Lower leg skin (tissue), 4 donors: ENCODE measurements at regions not wholly inside any gene's neighbourhood (a gene's known extent, or its start where the extent isn't known, plus 50 kb on each side); places are given as distances from the start of the nearest gene placed in this dataset.

Experiments
- DNase-seq, 2 donors: peaks; one replicate each; pipeline ENCODE4 v3.0.0-alpha.2; 2019; ENCODE audit warnings: low spot score in 2 of 2
- H3K4me3 ChIP-seq: fragments of 200-600 bp; sonication (generic); 2 replicates; pipeline ENCODE4 v1.5.1; 2017; ENCODE audit warnings: mild to moderate bottlenecking, low read depth; ENCODE audit not compliant: poor library complexity, severe bottlenecking
- POLR2A ChIP-seq, 2 donors: fragments of 450-650 bp; IDR thresholded peaks; one replicate each; pipeline ENCODE4 v1.6.1; 2016 to 2017; ENCODE audit warnings: antibody characterized with exemption in 2 of 2, mild to moderate bottlenecking in 1 of 2, moderate library complexity in 1 of 2
- WGBS, 2 donors: methylation state at CpG; one replicate each; pipeline ENCODE4 v1.1.5; 2018; 5-methylcytosine and 5-hydroxymethylcytosine counted together
- intact Hi-C: fragments of 100-400 bp; cut with DNase I; formaldehyde crosslinking; loops from one replicate; pipeline ENCODE4 v1.15.0; 2023; ENCODE audit warnings: low total_unique reads
- TF ChIP-seq, protein P1 (sequence below), 3 donors: fragments of 450-650 bp; IDR thresholded peaks; one replicate each; pipeline ENCODE4 v1.5.1; 2016; ENCODE audit warnings: antibody characterized with exemption in 3 of 3, mild to moderate bottlenecking in 3 of 3, moderate library complexity in 2 of 3

DNA sequence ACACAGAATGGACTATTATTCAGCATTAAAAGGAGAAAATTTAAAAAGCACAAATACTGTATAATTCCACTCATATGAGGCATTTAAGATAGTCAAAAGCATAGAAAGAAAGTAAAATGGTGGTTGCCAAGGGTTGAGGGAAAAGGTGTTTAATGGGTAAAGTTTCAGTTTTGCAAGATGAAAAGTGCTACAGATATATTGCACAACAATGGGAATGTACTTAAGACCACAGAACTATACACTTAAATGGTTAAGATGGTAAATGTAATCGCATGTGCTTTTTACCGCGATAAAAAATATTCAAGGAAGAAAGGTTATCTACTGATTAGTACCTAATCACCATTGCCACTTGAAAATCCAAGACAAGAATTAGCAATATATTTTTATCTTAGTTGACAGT, 71.8 kb upstream of the NOX3 start:
- intact Hi-C loops: no loop called here
- TF ChIP-seq POLR2A (IDR thresholded peaks at IDR 0.05): no peak
- TF ChIP-seq, protein P1, sequence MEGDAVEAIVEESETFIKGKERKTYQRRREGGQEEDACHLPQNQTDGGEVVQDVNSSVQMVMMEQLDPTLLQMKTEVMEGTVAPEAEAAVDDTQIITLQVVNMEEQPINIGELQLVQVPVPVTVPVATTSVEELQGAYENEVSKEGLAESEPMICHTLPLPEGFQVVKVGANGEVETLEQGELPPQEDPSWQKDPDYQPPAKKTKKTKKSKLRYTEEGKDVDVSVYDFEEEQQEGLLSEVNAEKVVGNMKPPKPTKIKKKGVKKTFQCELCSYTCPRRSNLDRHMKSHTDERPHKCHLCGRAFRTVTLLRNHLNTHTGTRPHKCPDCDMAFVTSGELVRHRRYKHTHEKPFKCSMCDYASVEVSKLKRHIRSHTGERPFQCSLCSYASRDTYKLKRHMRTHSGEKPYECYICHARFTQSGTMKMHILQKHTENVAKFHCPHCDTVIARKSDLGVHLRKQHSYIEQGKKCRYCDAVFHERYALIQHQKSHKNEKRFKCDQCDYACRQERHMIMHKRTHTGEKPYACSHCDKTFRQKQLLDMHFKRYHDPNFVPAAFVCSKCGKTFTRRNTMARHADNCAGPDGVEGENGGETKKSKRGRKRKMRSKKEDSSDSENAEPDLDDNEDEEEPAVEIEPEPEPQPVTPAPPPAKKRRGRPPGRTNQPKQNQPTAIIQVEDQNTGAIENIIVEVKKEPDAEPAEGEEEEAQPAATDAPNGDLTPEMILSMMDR (IDR thresholded peaks at IDR 0.05): no peak
- no peak overlapping the region for H3K4me3 ChIP-seq
- WGBS, 2 donors: 95 to 97% methylated on average over 3 of the region's 3 CpGs
- DNase-seq: no peak

DNA sequence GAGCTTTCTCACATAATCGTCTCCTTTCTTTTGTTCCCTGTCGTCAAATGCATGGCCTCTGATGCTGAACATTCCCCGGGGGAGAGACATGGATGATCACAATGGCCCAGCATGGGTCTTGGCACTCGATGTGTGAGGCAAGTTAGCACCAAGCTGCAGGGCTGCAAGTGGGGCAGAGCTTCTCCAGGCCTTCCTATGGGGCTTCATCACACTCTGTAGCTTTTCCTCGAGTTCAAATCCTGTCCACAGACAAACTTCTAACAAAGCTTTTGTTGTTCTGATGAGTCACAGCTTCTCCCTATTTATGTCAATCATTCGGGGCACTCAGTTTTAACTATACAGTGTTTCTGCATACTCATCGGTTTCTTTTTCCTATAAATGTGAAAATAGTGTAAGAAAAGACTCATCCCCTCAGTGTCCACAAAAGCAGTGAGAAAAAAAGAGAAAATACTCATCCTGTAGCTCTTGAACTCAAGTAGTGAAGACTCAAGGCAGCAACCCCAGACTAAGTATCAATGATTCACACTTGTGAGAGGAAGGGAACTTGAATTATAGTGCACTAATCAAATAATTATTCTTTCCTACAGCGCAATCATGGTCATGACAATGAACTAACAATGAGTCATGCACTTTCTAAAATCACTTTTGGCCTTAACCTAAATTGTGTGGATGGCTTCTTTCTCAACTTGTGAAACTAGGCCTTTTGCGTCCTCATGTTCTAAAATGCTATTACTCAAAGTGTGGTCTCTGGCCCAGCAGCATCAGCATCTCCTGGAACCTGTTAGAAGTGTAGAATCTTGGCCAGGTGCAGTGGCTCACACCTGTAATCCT, 68.4 kb upstream of the NOX3 start:
- intact Hi-C loops: no loop called here
- WGBS, 2 donors: 64 to 70% methylated on average over 9 of the region's 9 CpGs
- no peak overlapping the region for H3K4me3 ChIP-seq
- no peak for TF ChIP-seq POLR2A (IDR thresholded peaks at IDR 0.05)
- TF ChIP-seq, protein P1 (IDR thresholded peaks at IDR 0.05): no peak
- DNase-seq: no peak

DNA sequence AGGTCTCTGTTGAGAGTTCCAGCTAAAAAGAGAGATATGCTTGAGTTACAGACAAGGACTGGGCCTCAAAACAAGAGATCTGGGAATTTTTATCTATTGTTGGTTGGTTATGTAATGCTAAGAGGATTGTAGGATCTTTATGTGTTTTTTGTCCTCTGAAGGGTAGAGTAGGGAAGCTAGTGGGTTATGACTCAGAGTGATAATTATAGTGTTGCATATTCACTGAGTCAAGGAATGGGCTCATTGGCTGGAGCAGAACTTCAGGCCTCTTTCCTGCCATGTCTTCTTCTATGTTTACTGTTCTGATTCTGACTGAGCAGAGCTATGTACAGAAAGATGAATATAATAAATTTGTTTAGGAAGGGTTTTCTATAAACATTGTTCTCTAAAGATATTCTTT, 66.1 kb upstream of the NOX3 start:
- intact Hi-C loops: no loop called here

DNA sequence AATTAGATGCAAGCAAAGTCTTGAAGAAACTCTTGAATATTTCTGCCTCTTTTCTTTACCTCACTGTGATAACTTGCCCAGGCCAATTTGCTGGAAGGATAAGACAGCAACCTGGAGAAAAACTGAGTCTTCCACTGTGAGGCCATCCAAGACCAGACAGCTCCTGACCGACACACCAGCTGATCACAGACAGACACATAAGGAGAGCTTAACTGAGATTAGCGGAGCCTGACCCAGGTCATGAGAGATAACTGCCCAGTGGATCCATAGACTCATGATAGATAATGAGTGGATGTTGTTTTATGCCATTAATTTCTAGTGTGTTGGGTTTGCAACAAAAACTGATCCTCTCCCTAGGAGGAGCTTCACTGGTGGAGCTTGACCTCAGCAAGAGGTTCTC, 64.4 kb upstream of the NOX3 start:
- 97% methylated on average over 2 of the region's 2 CpGs for WGBS, 2 donors
- H3K4me3 ChIP-seq: no peak overlapping the region
- DNase-seq: no peak
- intact Hi-C loops: no loop called here
- no peak for TF ChIP-seq POLR2A (IDR thresholded peaks at IDR 0.05)
- TF ChIP-seq, protein P1 (IDR thresholded peaks at IDR 0.05): no peak

More for the DNA sequence above, 66.1 kb upstream of the NOX3 start:
- no peak overlapping the region for H3K4me3 ChIP-seq
- TF ChIP-seq POLR2A (IDR thresholded peaks at IDR 0.05): no peak
- DNase-seq: no peak

DNA sequence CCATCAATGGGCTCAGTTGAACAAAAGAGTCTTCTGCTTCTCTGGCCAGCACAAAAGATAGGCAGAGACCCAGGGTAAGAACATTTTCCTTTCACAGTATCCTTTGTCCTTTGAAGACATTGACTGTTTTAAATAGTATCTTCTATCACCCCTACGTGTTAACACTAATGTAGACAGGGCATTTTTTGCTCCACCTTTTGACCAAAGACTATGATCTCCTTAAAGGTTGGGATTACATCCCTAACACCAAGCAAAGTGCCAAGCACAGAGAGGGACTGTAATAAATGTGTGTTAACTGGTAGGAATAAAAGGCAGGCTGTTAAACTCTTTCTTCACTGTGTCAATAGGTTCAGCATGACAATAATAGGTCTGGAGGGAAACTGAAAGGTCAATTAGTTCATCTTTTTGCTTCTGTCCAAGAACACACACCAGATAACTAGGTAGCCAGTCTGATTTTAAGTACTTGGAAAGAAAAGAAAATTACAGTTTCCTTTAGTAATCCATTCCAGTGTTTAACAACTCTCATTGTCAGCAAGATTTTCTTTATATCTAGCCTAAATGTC, 63.6 kb upstream of the NOX3 start:
- H3K4me3 ChIP-seq: no peak overlapping the region
- 64 to 77% methylated on average over 1 of the region's 1 CpG for WGBS, 2 donors
- intact Hi-C loops: no loop called here
- no peak for DNase-seq
- TF ChIP-seq POLR2A (IDR thresholded peaks at IDR 0.05): no peak
- TF ChIP-seq, protein P1 (IDR thresholded peaks at IDR 0.05): no peak

DNA sequence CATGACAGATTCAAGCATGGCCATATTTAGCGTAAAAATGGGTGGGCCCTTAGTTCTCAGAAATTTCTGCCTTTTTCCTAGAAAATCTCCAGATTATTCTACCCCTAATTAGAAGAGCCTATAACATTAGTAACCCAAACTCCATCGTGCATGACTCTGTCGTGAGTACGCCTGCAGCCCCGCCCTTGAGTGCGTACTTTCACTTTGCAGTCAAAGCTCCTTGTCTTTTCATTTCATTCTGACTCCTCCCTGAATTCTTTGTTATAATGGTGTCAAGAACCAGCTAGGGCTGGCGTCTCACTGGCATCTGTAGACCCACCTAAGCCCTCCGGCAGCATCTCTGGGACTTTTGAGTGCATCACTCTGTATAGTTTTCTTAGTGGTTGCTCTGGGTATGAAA, 61.7 kb upstream of the NOX3 start:
- TF ChIP-seq POLR2A (IDR thresholded peaks at IDR 0.05): no peak
- TF ChIP-seq, protein P1 (IDR thresholded peaks at IDR 0.05): no peak
- DNase-seq: no peak
- intact Hi-C loops: no loop called here
- 90% methylated on average over 8 of the region's 8 CpGs for WGBS, 2 donors
- no peak overlapping the region for H3K4me3 ChIP-seq
